NCI-H2196 treated with DMSO at 0.1 percent for 48 hours (cell line): ENCODE measurements at regions not wholly inside any gene's neighbourhood (a gene's known extent, or its start where the extent isn't known, plus 50 kb on each side); places are given as distances from the start of the nearest gene placed in this dataset.
"Not testable (repeated sequence)": the region's sequence is repeated elsewhere in the genome, so short reads cannot be mapped to it uniquely, and the experiment has no call there.

Experiments used
- DNase-seq: peaks from one replicate; lab custom pipeline; 2025; ENCODE audit not compliant: unreplicated experiment; lab: John Stamatoyannopoulos, UW

DNA sequence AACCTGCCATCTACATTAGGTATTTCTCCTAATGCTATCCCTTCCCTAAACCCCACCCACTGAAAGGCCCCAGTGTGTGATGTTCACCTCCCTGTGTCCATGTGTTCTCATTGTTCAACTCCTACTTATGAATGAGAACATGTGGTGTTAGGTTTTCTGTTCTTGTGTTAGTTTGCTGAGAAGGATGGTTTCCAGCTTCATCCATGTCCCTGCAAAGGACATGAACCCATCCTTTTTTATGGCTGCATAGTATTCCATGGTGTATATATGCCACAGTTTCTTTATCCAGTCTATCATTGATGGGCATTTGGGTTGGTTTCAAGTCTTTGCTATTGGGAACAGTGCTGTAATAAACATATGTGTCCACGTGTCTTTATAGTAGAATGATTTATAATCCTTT, 149.2 kb downstream of the PCDH7 start:
- DNase-seq, result not testable (repeated sequence)

DNA sequence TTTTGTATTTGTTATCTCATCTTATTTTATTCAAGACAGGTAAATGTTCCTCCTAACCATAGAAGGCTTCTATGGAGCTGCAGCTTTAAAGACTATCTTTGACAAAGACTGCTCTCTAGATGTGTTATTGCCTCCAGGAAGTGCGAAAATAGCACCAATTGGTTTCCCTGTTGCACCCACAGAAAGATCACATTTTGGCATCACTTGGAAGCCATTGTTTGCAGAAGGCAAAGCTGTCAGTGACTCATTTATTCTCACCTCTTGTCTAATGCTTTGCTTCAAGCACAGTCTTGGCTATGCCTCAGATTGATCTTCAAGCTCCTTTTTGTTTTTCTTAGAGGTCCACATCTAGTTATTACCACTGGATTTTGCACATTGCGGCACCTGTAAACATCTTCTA, 150.3 kb downstream of the PCDH7 start:
- DNase-seq, result no peak

- DNase-seq, result no peak
Observed at GRCh38 chr4:30875658-30876269, 155.6 kb downstream of the PCDH7 start.

GRCh38 chr4:30879855-30880598, 159.9 kb downstream of the PCDH7 start:
- no peak for DNase-seq

DNA sequence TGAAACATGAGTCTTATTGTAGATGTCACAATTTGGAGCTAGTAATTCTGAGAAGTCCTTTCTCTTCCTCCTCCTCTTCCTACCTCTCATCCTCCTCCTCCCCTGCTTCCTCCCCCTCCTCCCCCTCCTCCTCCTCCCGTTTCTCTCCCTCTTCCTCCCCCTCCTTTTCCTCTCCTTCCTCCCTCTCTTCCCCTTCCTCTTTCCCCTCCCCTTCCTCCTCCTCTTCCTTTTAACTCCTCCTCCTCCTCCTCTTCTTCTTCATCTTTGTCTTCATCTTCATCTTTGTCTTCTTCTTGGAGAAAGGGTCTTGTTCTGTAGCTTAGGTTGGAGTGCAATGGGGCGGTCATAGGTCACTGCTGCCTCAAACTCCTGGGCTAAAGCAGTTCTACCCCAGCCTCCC, 161.8 kb downstream of the PCDH7 start:
- DNase-seq, result no peak

GRCh38 chr4:30882443-30882842, 162.3 kb downstream of the PCDH7 start:
- no peak for DNase-seq

DNA sequence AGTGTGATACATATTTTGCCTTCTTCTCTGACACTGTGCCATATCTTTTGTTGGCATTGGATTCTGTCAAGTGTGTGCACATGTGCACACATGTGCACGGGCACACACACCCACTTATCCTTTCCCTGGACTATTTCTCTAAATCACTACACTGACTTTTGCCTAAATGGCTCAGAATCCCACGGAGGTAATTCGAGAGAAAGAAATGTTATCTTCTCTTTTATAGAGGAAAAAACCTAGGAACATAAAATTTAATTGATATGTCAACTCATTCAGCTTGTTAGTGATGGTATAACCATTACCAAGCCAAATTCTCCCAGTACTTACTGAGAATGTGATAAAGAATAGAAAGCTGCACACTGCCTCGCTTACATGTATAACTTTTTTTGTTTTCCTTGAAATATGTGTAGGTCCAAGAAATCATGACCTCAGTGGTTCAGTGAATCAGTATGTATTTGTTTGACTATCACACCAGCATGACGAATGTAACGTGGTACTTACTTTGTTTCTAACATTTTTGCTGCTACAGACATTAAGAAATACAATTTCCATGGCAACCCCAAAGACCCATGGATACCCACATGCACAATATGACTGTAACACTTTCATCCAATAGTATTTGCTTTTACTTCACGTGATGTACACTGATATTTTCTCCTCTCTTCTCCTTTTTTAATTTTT, 163.0 kb downstream of the PCDH7 start:
- DNase-seq, result no peak

DNA sequence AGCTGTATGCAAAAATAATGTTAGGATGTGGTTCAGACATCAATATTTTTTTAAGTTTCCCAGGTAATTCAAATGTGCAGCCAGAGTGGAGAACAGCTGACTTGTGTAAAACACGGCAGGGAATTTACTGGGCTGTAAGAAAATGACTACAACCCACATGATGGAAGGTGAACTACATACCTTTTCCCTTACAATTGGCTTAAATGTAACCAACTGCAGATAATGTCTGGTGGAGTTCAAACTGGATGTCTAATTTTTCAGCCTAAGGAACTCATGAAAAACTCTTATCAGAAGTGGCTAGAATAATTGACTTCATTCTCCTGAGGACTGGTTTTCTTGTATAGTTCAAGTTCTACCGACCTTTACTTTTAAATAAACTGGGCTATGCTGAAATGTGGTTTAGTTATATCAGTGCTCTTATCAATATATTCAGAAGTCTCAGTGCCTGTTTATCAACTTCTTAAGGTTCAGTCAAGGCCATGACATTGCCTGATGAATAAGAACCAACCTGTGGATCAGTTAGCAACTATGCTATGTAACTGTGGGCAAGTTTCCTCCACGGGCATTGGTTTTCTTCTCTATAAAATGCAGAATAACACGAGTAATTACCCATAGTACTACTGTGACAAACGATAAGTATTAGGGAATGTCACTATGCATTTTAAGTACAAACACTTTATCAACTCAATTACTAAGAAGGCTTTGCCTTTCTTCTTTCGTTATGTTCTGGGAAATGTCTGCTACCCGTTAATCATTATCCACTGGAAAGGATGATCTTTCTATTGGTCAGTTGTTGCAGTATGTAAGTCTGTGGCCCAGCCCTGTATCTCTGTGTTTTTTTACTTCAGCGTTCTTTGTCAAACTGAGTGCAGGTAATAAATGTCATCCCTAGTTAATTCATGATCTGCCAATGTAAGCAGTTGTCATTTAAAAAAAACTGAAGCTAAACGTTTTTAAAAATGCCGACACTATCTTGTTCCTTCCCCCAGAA, 181.6 kb downstream of the PCDH7 start:
- DNase-seq, result no peak

DNA sequence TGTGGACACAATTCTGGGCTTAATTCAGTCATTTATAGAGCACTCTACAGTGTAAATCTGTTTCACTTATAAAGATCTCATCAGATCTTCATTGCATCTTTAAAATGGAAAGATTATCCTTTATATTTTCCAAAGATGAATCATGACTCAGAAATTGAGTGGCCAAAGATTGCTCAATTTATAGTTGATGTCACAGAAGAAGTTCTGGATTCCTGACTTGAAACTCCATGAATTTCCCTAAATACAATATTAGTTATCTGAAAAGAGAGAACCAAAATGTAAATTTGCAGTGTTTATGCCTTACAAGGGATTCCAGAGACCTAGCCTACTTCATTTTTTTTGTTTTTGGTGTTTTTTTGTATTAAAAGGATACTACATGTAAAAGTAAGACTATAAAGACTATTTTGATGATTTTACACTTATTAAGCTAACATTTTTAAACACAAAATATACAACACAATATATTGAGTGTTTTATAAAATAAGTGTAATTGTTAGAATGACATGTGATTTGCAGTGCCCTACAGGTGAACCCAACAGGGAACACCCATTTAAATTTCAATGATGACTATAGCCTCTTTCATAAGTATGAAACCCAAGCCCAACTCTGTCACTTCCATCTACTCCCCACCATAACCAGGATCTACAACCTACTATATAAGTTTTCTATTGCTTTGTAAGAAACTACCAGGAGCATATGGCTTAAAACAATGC, 183.5 kb downstream of the PCDH7 start:
- DNase-seq, result no peak

- DNase-seq, result no peak
Observed at GRCh38 chr4:30904215-30904555, 184.0 kb downstream of the PCDH7 start.

DNA sequence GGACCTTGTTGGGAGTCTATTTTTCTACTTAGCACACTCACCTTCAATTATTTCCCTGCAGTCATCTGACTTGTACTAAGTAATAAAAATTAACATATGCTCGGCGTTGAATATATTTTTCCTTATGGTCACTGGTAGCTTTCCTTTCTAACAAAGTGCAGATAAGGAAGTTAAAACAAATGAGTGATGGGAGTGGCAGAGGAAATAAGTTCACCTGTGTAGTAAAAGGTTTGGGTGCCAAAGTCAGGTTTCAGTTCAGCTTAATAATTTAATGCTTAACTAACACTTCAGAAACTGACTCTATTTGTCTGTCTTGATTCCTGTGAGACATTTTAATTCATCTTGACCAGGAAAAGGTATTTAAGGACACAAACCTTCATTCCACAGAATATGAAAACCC, 184.4 kb downstream of the PCDH7 start:
- DNase-seq, result no peak

DNA sequence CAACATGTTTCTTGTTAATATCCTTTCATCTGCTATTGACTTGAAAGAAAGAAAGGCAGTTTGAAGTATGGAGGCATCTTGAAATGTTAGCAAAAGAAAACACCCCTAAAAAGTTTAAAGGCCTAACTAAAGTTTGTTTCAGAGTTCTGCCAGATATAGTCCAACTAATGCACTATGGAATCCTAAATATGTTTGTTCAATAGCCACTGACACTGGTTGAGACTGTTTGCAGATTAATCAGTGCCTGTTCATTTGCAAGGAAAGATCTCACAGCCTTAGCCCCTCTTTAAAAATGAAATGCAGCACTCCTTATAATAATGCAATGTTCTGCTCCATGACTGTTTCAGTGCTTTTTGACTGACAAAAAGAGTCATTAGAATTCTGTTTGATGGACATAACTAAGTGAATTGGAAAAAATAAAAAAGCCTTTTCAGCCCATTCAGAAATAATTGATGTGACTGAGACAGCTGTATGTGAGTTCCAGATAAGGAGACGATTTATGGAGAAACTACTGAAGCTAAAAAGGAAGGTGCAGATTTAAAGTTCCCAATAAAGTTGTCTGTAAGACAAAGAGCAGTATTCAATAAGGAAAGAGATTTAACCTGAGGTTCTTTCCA, 192.0 kb downstream of the PCDH7 start:
- no peak for DNase-seq

DNA sequence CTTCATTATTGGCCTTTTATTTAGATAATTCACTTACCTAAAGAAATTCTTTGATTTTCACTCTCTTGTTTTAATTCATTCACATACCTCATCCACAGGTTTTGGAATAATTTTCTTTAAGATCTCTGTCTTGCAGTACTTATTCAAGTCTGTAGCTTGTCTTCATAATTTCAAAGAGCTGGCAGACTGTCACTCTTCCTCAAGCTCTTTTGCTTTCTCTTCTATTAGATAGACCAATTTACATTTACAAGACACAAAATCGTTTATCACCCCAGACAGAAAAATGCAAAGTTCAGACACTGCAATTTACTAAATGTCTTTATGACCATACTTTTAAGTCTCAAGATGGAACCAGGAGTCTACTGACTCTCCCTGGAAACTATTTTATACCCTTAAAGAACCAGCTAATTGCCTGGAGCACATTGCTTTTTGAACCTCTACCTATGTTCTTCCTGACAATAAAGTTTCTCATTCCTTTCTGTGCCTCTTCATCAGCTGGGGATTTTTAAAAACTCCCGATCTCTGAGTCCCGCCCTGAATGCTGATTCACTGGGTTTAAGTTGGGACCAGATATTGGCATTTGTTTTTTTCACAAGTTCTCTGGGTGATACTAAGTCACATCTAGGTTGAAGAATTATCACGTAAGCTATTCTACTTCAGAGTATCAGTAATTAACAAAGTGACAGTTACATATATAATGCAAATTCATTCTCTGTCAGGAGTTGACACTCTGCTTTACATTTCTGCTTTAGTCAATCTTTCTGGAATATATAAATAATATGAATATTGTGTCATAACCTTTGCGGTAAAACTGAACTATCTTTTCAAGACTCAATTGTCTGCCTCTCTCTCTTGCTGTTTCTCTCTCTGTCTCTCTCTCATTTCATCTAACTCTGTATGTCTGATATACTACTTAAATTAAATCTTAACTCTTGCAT, 196.4 kb downstream of the PCDH7 start:
- no peak for DNase-seq

- DNase-seq, result no peak
Observed at GRCh38 chr4:30917946-30918345, 197.8 kb downstream of the PCDH7 start.

GRCh38 chr4:30919458-30919857, 199.3 kb downstream of the PCDH7 start:
- DNase-seq, result no peak

GRCh38 chr4:30920043-30920442, 199.9 kb downstream of the PCDH7 start:
- no peak for DNase-seq

DNA sequence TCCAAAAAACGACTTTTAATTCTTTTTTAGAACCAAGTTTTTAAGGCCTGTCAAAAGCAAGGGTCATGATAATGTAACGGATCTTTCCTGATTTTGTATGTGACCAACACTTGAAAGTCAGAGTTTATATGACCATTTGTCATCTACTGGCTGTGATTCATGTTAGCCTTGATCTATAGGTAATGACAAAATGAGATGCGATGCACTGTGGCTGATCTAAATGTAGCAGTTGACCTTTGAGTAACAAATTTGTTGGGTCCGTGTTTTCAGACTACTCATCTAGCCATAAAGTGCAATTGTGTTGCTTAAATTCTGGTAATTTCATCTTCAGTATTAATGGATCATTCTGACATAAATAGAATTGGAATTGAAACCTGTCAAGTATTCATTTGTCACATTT, 202.5 kb downstream of the PCDH7 start:
- no peak for DNase-seq

DNA sequence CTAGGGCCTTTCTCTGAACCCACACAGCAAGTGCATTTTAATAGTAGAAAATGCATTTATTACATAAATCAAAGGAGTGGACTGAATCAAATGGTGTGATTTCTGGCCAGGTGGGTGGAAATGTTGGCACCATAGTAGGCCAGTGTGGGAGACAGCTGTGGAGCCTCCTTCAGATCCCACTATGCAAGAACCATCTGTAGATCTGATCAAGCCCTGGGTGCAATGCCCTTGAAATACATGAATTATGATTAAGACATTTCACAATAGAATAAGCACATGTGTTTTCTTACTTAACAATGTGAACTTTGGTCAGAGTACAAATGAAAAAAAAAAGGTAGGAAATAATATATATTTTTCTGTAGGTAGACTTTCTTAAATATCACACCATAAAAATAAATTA, 204.3 kb downstream of the PCDH7 start:
- no peak for DNase-seq

DNA sequence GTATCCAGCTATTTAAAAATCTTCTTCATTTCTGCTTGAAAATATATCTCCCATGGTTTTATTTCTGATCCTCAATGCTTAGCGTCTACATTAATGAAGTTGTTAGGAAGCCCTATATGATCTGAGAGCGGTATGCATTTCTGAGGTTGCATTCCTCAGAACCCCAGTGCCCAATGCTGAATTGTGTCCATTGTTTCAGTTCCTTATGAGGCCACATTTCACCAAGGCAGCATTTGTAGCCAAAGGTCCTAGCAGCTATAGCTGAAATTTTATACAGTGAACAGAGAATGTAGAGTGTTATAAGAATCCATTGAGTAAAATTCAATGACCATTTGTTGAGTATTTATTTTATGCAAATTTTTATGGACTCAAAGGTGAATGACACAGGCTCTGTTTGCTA, 209.5 kb downstream of the PCDH7 start:
- DNase-seq, result no peak
